WTC11 (cell line): ENCODE measurements at regions not wholly inside any gene's neighbourhood (a gene's known extent, or its start where the extent isn't known, plus 50 kb on each side); places are given as distances from the start of the nearest gene placed in this dataset.

Experiments used
- ATAC-seq: fragments of 200-7000 bp; cut with Tn5 transposase; 2 replicates; pipeline ENCODE4 v1.10.0; 2021; ENCODE audit warnings: mild to moderate bottlenecking, moderate library complexity
- CTCF ChIA-PET: fragments of 300-600 bp; sonication (Branson Sonifier 250); formaldehyde crosslinking; loops from one replicate; lab custom pipeline; 2021; ENCODE audit warnings: antibody characterized with exemption; lab: Charles Lee
- POLR2A ChIA-PET: fragments of 350-600 bp; sonication (Branson Sonifier 250); formaldehyde crosslinking; loops from one replicate; lab custom pipeline; 2021; ENCODE audit warnings: antibody characterized with exemption; lab: Charles Lee
- DNase-seq: peaks from one replicate; pipeline ENCODE4 v3.0.0; 2021; ENCODE audit warnings: low spot score
- H3K27ac Mint-ChIP-seq: 2 replicates; pipeline ENCODE4 v1.8.0; 2021; ENCODE audit warnings: mixed read lengths
- H3K27me3 Mint-ChIP-seq: 2 replicates; pipeline ENCODE4 v1.8.0; 2021; ENCODE audit warnings: low read depth, mild to moderate bottlenecking, moderate library complexity, mixed read lengths
- H3K36me3 Mint-ChIP-seq: 2 replicates; pipeline ENCODE4 v1.8.0; 2021; ENCODE audit warnings: mixed read lengths
- H3K4me1 Mint-ChIP-seq: 2 replicates; pipeline ENCODE4 v1.8.0; 2022; ENCODE audit warnings: mixed read lengths
- H3K4me3 Mint-ChIP-seq: 2 replicates; pipeline ENCODE4 v1.8.0; 2021; ENCODE audit warnings: mild to moderate bottlenecking, moderate library complexity, mixed read lengths
- H3K9me3 Mint-ChIP-seq: 2 replicates; pipeline ENCODE4 v1.8.0; 2021; ENCODE audit warnings: mixed read lengths
- AFF4 ChIP-seq: sonication (generic); formaldehyde crosslinking; IDR thresholded peaks from 2 replicates; pipeline ENCODE4 v1.8.1; 2023; ENCODE audit warnings: mild to moderate bottlenecking, missing genetic modification reagents, borderline replicate concordance
- AR ChIP-seq: fragments of 250-450 bp; sonication (Bioruptor Pico); IDR thresholded peaks from 2 replicates; pipeline ENCODE4 v1.9.0; 2021; ENCODE audit warnings: mild to moderate bottlenecking
- E2F4 ChIP-seq: sonication (generic); formaldehyde crosslinking; IDR thresholded peaks from 2 replicates; pipeline ENCODE4 v1.8.1; 2022; ENCODE audit warnings: low read depth, mild to moderate bottlenecking, moderate library complexity, missing genetic modification reagents, borderline replicate concordance
- EMX1 ChIP-seq: fragments of 250-450 bp; sonication (Bioruptor Pico); IDR thresholded peaks from 2 replicates; pipeline ENCODE4 v1.8.0; 2021; ENCODE audit warnings: mild to moderate bottlenecking
- ETV6 ChIP-seq: sonication (generic); formaldehyde crosslinking; IDR thresholded peaks from 2 replicates; pipeline ENCODE4 v1.8.1; 2022; ENCODE audit warnings: mild to moderate bottlenecking, missing genetic modification reagents
- FOXJ3 ChIP-seq: sonication (generic); formaldehyde crosslinking; IDR thresholded peaks from 2 replicates; pipeline ENCODE4 v1.9.0; 2021; ENCODE audit warnings: missing genetic modification reagents, mild to moderate bottlenecking, borderline replicate concordance
- FOXP1 ChIP-seq: sonication (generic); formaldehyde crosslinking; IDR thresholded peaks from 2 replicates; pipeline ENCODE4 v1.8.0; 2022; ENCODE audit warnings: missing genetic modification reagents, mild to moderate bottlenecking, moderate library complexity, borderline replicate concordance
- GRHL2 ChIP-seq: fragments of 250-450 bp; sonication (Bioruptor Pico); IDR thresholded peaks from 2 replicates; pipeline ENCODE4 v1.8.0; 2022; ENCODE audit warnings: mild to moderate bottlenecking, moderate library complexity; ENCODE audit not compliant: insufficient replicate concordance, severe bottlenecking
- KAT7 ChIP-seq: sonication (generic); formaldehyde crosslinking; IDR thresholded peaks from 2 replicates; pipeline ENCODE4 v1.8.1; 2023; ENCODE audit warnings: missing genetic modification reagents, mild to moderate bottlenecking, borderline replicate concordance
- NFATC4 ChIP-seq: fragments of 250-450 bp; sonication (Bioruptor Pico); IDR thresholded peaks from 2 replicates; pipeline ENCODE4 v1.9.0; 2021; ENCODE audit warnings: mild to moderate bottlenecking
- NFYB ChIP-seq: sonication (generic); formaldehyde crosslinking; conservative IDR thresholded peaks from 2 replicates; pipeline ENCODE4 v1.8.0; 2022; ENCODE audit warnings: low read depth, missing genetic modification reagents
- NR3C1 ChIP-seq: sonication (generic); formaldehyde crosslinking; conservative IDR thresholded peaks from 2 replicates; pipeline ENCODE4 v1.8.1; 2023; ENCODE audit warnings: low read depth, mild to moderate bottlenecking, missing genetic modification reagents
- RORB ChIP-seq: fragments of 250-450 bp; sonication (Bioruptor Pico); IDR thresholded peaks from 2 replicates; pipeline ENCODE4 v1.9.0; 2021; ENCODE audit warnings: mild to moderate bottlenecking
- TCF7 ChIP-seq: sonication (generic); formaldehyde crosslinking; IDR thresholded peaks from 2 replicates; pipeline ENCODE4 v1.8.0; 2022; ENCODE audit warnings: mild to moderate bottlenecking, low read depth, missing genetic modification reagents, moderate library complexity
- USF2 ChIP-seq: sonication (generic); formaldehyde crosslinking; IDR thresholded peaks from 2 replicates; pipeline ENCODE4 v1.8.1; 2023; ENCODE audit warnings: mild to moderate bottlenecking, missing genetic modification reagents, moderate library complexity
- ZBTB43 ChIP-seq: sonication (generic); formaldehyde crosslinking; IDR thresholded peaks from 2 replicates; pipeline ENCODE4 v1.8.1; 2023; ENCODE audit warnings: mild to moderate bottlenecking, missing genetic modification reagents
- ZNF121 ChIP-seq: sonication (generic); formaldehyde crosslinking; IDR thresholded peaks from 2 replicates; pipeline ENCODE4 v1.8.0; 2023; ENCODE audit warnings: missing genetic modification reagents
- ZNF671 ChIP-seq: fragments of 250-450 bp; sonication (Bioruptor Pico); IDR thresholded peaks from 2 replicates; pipeline ENCODE4 v1.8.0; 2021; ENCODE audit warnings: mild to moderate bottlenecking
- TF ChIP-seq, protein P1 (sequence below): sonication (generic); formaldehyde crosslinking; IDR thresholded peaks from 2 replicates; pipeline ENCODE4 v1.8.0; 2022; ENCODE audit warnings: mild to moderate bottlenecking, missing genetic modification reagents
- TF ChIP-seq, protein P2 (sequence below): sonication (generic); formaldehyde crosslinking; IDR thresholded peaks from 2 replicates; pipeline ENCODE4 v1.8.0; 2022; ENCODE audit warnings: missing genetic modification reagents
- TF ChIP-seq, protein P3 (sequence below): sonication (generic); formaldehyde crosslinking; IDR thresholded peaks from 2 replicates; pipeline ENCODE4 v1.8.0; 2022; ENCODE audit warnings: mild to moderate bottlenecking, missing genetic modification reagents

- TF ChIP-seq AR (CRISPR knock-in tag) = no peak
These were observed 86.6 kb upstream of the HES1 start (continued) for GRCh38 chr3:194049394-194049793.

- ChIA-PET POLR2A (no interaction called here), CTCF (no interaction called here)
- DNase-seq (no peak), ATAC-seq (no peak)
- TF ChIP-seq RORB (CRISPR knock-in tag) = no peak
- TF ChIP-seq E2F4 (CRISPR knock-in tag) = no peak
- no peak for TF ChIP-seq FOXJ3 (CRISPR knock-in tag)
- TF ChIP-seq FOXP1 (CRISPR knock-in tag) = no peak
- TF ChIP-seq TCF7 (CRISPR knock-in tag) = no peak
- no peak for TF ChIP-seq ZBTB43 (CRISPR knock-in tag)
- TF ChIP-seq KAT7 (CRISPR knock-in tag) = no peak
- TF ChIP-seq, protein P1, sequence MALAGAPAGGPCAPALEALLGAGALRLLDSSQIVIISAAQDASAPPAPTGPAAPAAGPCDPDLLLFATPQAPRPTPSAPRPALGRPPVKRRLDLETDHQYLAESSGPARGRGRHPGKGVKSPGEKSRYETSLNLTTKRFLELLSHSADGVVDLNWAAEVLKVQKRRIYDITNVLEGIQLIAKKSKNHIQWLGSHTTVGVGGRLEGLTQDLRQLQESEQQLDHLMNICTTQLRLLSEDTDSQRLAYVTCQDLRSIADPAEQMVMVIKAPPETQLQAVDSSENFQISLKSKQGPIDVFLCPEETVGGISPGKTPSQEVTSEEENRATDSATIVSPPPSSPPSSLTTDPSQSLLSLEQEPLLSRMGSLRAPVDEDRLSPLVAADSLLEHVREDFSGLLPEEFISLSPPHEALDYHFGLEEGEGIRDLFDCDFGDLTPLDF (CRISPR knock-in tag) = no peak
- TF ChIP-seq NFYB (CRISPR knock-in tag) = no peak
- no peak for TF ChIP-seq GRHL2 (CRISPR knock-in tag)
- TF ChIP-seq EMX1 = no peak
- TF ChIP-seq, protein P2, sequence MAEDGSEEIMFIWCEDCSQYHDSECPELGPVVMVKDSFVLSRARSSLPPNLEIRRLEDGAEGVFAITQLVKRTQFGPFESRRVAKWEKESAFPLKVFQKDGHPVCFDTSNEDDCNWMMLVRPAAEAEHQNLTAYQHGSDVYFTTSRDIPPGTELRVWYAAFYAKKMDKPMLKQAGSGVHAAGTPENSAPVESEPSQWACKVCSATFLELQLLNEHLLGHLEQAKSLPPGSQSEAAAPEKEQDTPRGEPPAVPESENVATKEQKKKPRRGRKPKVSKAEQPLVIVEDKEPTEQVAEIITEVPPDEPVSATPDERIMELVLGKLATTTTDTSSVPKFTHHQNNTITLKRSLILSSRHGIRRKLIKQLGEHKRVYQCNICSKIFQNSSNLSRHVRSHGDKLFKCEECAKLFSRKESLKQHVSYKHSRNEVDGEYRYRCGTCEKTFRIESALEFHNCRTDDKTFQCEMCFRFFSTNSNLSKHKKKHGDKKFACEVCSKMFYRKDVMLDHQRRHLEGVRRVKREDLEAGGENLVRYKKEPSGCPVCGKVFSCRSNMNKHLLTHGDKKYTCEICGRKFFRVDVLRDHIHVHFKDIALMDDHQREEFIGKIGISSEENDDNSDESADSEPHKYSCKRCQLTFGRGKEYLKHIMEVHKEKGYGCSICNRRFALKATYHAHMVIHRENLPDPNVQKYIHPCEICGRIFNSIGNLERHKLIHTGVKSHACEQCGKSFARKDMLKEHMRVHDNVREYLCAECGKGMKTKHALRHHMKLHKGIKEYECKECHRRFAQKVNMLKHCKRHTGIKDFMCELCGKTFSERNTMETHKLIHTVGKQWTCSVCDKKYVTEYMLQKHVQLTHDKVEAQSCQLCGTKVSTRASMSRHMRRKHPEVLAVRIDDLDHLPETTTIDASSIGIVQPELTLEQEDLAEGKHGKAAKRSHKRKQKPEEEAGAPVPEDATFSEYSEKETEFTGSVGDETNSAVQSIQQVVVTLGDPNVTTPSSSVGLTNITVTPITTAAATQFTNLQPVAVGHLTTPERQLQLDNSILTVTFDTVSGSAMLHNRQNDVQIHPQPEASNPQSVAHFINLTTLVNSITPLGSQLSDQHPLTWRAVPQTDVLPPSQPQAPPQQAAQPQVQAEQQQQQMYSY (CRISPR knock-in tag) = no peak
- TF ChIP-seq, protein P3, sequence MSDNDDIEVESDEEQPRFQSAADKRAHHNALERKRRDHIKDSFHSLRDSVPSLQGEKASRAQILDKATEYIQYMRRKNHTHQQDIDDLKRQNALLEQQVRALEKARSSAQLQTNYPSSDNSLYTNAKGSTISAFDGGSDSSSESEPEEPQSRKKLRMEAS (CRISPR knock-in tag) = no peak
- TF ChIP-seq ETV6 = no peak
- no peak for TF ChIP-seq AFF4
- TF ChIP-seq NR3C1 = no peak
- no peak for TF ChIP-seq USF2 (CRISPR knock-in tag)
- no peak for TF ChIP-seq ZNF671 (CRISPR knock-in tag)
- TF ChIP-seq ZNF121 (CRISPR knock-in tag) = no peak
- TF ChIP-seq NFATC4 (CRISPR knock-in tag) = no peak
- H3K27me3 Mint-ChIP-seq = peaks cover 33% of the 10 kb centered on the region
- peaks cover 34% of the 10 kb centered on the region for H3K9me3 Mint-ChIP-seq
- peaks cover 28% of the 10 kb centered on the region for H3K36me3 Mint-ChIP-seq
- H3K27ac Mint-ChIP-seq = no peak overlapping the region
- peaks cover 16% of the 10 kb centered on the region for H3K4me1 Mint-ChIP-seq
- H3K4me3 Mint-ChIP-seq = no peak overlapping the region
These were observed 85.1 kb upstream of the HES1 start for GRCh38 chr3:194050782-194051320.
